Brain microvascular endothelial cell (primary cell): ENCODE measurements at regions not wholly inside any gene's neighbourhood (a gene's known extent, or its start where the extent isn't known, plus 50 kb on each side); places are given as distances from the start of the nearest gene placed in this dataset.

Experiments
- DNase-seq: peaks from one replicate; pipeline ENCODE4 v3.0.0-alpha.2; 2020
- H3K27ac ChIP-seq: fragments of 250-450 bp; sonication (Bioruptor Pico); 2 replicates; pipeline ENCODE4 v1.5.1; 2020; ENCODE audit warnings: mild to moderate bottlenecking, moderate library complexity
- H3K27me3 ChIP-seq: fragments of 250-450 bp; sonication (Bioruptor Pico); replicated peaks from 2 replicates; pipeline ENCODE4 v1.5.1; 2020; ENCODE audit warnings: mild to moderate bottlenecking
- H3K36me3 ChIP-seq: fragments of 250-450 bp; sonication (Bioruptor Pico); replicated peaks from 2 replicates; pipeline ENCODE4 v1.5.1; 2020; ENCODE audit warnings: mild to moderate bottlenecking
- H3K4me3 ChIP-seq: 2 replicates; pipeline ENCODE4 v1.5.1; 2011; ENCODE audit warnings: low read depth, mild to moderate bottlenecking, control low read depth, low read length, moderate library complexity
- in situ Hi-C: cut with HindIII; loops from 2 replicates; pipeline ENCODE4 v1.10.0; 2017; ENCODE audit warnings: low sequenced_read_pairs, low pct_ligation_motif_present
- TF ChIP-seq, protein P1 (sequence below): IDR thresholded peaks from 2 replicates; pipeline ENCODE4 v1.5.1; 2011; ENCODE audit warnings: low read depth, mild to moderate bottlenecking, moderate library complexity, low read length, control low read depth, inconsistent platforms; ENCODE audit errors: missing control alignments

DNA sequence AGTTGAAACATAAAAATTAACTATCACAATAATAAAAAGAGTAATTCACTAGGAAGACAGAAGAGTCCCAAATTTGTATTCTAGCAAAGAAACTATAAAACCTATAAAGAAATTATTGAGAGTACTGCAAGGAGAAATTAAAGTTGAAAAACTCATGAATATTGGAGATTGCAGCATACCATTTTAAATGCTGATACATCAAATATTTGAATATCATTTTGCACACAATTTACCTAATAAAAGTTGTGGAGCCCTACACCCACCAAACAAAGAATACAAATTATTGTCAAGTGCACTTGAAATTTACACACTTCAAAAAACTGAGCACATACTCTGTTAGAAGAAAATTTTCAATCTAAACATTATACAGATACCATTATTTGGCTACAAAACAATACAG is 531.6 kb upstream of the SMIM21 start:
- TF ChIP-seq, protein P1, sequence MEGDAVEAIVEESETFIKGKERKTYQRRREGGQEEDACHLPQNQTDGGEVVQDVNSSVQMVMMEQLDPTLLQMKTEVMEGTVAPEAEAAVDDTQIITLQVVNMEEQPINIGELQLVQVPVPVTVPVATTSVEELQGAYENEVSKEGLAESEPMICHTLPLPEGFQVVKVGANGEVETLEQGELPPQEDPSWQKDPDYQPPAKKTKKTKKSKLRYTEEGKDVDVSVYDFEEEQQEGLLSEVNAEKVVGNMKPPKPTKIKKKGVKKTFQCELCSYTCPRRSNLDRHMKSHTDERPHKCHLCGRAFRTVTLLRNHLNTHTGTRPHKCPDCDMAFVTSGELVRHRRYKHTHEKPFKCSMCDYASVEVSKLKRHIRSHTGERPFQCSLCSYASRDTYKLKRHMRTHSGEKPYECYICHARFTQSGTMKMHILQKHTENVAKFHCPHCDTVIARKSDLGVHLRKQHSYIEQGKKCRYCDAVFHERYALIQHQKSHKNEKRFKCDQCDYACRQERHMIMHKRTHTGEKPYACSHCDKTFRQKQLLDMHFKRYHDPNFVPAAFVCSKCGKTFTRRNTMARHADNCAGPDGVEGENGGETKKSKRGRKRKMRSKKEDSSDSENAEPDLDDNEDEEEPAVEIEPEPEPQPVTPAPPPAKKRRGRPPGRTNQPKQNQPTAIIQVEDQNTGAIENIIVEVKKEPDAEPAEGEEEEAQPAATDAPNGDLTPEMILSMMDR = no peak
- Histone ChIP-seq H3K27me3 (no peaks in the 10 kb centered on the region), H3K36me3 (no peaks in the 10 kb centered on the region), H3K4me3 (no peak overlapping the region), H3K27ac (no peak overlapping the region)
- DNase-seq = no peak
- in situ Hi-C loops = no loop called here

DNA sequence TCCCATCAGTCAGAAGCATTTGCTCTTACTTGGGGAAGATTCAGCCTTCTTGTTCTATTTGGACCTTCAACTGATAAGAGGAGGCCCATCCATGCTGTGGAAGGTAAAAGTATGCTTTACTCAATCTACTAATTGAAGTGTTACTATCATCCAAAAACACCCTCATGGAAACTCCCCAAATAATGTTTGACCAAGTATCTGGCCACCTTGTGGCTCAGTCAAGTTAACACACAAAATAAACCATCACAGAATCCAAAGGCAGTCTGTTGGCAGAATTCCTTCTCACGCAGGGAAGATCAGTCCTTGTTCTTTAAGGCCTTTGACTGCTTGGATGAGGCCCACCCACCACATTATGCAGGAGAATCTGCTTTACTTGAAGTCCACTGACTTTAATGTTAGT is 531.2 kb upstream of the SMIM21 start:
- TF ChIP-seq, protein P1 = no peak
- no peak overlapping the region for H3K27ac ChIP-seq
- no peak for DNase-seq
- H3K27me3 ChIP-seq = no peaks in the 10 kb centered on the region
- in situ Hi-C loops = no loop called here
- H3K36me3 ChIP-seq = no peaks in the 10 kb centered on the region
- H3K4me3 ChIP-seq = no peak overlapping the region

DNA sequence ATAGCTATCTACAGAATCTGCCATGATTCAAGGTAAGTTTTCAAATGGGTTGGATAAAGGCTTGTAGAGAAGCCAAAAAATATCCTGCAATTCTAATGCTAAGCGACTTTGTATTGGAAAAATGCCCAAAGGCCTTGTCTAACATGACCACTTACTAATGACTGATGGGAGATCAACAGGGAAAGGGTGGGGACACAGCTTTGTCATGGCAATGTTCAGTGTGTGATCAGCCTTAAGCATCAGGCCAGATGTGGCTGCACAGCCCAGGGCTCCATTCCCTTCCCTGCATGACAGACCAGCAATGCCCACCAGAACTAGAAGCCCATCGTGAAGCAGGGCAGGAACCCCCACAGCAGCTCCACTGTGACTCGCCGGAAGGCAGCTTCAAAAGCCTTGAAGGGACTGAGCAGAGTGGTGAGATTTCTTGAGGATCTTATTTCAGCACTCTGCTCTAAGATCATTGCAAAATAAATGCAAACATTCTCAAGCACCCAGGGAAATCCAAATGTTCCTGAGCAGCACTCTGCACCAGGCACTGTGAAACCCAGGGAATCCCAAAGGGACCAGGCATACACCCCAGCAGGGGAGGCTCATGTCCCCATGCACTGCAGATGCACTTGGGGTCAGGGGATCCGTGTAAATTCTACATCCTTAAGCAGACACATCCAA is 517.9 kb upstream of the SMIM21 start:
- Histone ChIP-seq H3K4me3 (no peak overlapping the region), H3K36me3 (no peaks in the 10 kb centered on the region), H3K27me3 (no peaks in the 10 kb centered on the region), H3K27ac (no peak overlapping the region)
- no peak for DNase-seq
- in situ Hi-C loops = no loop called here
- TF ChIP-seq, protein P1 = no peak

DNA sequence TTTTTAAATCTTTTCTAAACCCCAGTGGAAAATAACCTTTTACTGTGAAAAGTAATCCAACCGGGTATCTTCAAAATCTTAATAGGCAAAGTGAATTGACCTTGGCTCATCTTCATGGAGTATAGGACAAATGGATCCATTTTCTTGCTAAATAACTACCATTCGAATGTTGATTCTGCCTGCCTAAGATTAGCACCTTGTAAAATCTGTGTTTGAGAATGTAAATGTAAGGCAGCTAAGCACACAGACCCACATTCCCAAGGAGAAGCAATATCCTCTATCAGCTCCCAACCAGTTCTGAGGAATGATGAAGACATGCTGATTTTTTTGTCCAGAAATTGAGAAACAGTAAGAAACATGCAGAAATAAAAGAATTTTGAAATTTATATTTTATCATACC is 509.8 kb upstream of the SMIM21 start:
- TF ChIP-seq, protein P1 = no peak
- in situ Hi-C loops = no loop called here
- no peak for DNase-seq
- H3K27ac ChIP-seq = no peak overlapping the region
- H3K4me3 ChIP-seq = no peak overlapping the region
- no peaks in the 10 kb centered on the region for H3K27me3 ChIP-seq
- no peaks in the 10 kb centered on the region for H3K36me3 ChIP-seq

DNA sequence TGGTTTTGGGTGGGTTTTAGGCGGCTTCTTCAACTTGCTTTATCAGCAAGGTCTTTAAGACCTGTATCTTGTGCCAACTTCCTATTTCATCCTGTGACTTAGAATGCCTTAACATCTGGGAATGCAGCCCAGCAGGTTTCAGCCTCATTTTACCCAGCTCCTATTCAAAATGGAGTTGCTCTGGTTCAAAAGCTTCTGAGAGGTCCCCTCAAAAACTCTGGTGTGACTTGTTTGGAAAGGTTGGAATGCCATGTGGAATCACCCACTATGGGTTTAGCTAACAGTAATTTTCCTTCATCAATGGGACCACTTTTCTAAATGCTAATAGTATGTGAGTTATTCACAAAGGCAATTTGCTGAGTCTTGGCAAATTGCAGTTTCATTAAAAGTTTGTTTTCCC is 509.4 kb upstream of the SMIM21 start:
- in situ Hi-C loops = no loop called here
- Histone ChIP-seq H3K27me3 (no peaks in the 10 kb centered on the region), H3K36me3 (no peaks in the 10 kb centered on the region), H3K27ac (no peak overlapping the region), H3K4me3 (no peak overlapping the region)
- no peak for DNase-seq
- TF ChIP-seq, protein P1 = no peak

DNA sequence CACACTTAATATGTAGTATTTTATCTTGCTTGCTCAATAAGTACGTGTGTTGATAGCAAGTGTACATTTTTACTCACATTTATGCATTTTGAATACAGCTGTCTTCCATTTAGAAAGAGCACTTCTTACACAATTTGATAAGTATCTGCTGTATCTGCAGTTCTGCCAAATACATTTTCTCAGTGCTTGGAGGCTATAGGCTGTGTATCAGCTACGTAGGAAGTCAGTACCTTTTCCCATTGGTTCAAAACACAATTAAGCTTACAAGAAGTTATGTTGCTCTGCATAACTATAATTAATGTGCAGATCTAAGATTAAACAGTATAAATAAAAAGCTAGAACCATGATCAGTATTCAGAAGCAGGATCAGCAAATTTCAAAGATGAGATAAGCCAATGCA is 503.6 kb upstream of the SMIM21 start:
- H3K27ac ChIP-seq = no peak overlapping the region
- H3K4me3 ChIP-seq = no peak overlapping the region
- DNase-seq = no peak
- no peaks in the 10 kb centered on the region for H3K27me3 ChIP-seq
- H3K36me3 ChIP-seq = no peaks in the 10 kb centered on the region
- in situ Hi-C loops = no loop called here
- TF ChIP-seq, protein P1 = no peak
